ENCODE measurements at regions not wholly inside any gene's neighbourhood (a gene's known extent, or its start where the extent isn't known, plus 50 kb on each side); places are given as distances from the start of the nearest gene placed in this dataset.

DNA sequence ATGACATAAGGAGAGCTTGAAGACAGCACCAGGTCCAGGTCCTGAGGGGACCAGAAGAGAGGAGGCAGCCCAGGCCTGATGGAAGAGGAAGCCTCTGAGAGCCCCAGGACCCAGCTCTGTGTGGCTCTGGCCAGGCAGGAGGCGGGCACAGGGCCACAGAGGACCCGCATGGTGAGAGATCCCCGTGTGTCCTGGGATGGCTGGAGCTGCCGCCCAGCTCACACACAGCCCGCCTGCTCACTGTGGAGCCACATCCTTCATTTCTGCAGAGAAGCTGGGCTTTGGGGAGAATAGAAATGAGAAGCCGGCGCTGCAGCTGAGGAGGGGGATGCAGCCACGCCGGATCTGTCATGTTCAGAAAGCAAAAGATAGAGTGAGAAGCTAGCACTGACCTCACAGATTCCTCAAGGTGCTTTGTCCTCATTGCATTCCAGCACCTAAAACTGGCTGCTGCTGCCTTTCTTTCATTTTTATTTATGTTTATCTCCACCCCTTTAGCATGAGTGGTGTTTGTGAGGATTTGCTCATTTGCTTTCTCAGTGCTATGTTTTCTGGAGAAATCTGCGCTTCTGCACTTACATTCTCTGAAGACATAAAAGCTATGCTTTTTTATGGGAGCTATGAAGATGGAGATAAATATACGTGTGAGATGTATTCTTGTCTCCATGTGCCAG lies 307.6 kb upstream of the MYT1L start:
- Histone ChIP-seq H3K4me2 (ENCODE audit: low read length) (no peak overlapping the region), H3K4me1 (ENCODE audit: low read length) (no peaks in the 10 kb centered on the region), H3K27me3 (ENCODE audit: low read depth, low read length) (no peaks in the 10 kb centered on the region), H3K27ac (ENCODE audit: low read length) (no peak overlapping the region), H3K79me2 (ENCODE audit: low read length) (no peaks in the 10 kb centered on the region), H3K4me3 (ENCODE audit: low read length) (no peak overlapping the region), H3K36me3 (replicated peaks; ENCODE audit: low read depth, low read length) (no peaks in the 10 kb centered on the region), H3K9ac (ENCODE audit: low read length) (no peak overlapping the region), H4K20me1 (ENCODE audit: insufficient read depth, low read length) (no peaks in the 10 kb centered on the region), H3K9me3 (ENCODE audit: insufficient read depth, low read length) (no peaks in the 10 kb centered on the region), H2AFZ (ENCODE audit: low read depth, low read length) (no peak overlapping the region)
- TF ChIP-seq EZH2phosphoT487 (IDR thresholded peaks at IDR 0.05; ENCODE audit: low read depth) (no peak), CTCF (IDR thresholded peaks at IDR 0.05; ENCODE audit: low read depth, low read length) (no peak)

- H3K4me3 ChIP-seq (ENCODE audit: low read length): no peak overlapping the region
- no peak overlapping the region for H3K27ac ChIP-seq (ENCODE audit: low read length)
- no peak for TF ChIP-seq CTCF (IDR thresholded peaks at IDR 0.05; ENCODE audit: low read depth, low read length)
- no peak for TF ChIP-seq EZH2phosphoT487 (IDR thresholded peaks at IDR 0.05; ENCODE audit: low read depth)
- no peaks in the 10 kb centered on the region for H3K27me3 ChIP-seq (ENCODE audit: low read depth, low read length)
- H3K4me2 ChIP-seq (ENCODE audit: low read length): no peak overlapping the region
- no peaks in the 10 kb centered on the region for H3K36me3 ChIP-seq (replicated peaks; ENCODE audit: low read depth, low read length)
- no peak overlapping the region for H2AFZ ChIP-seq (ENCODE audit: low read depth, low read length)
- H3K79me2 ChIP-seq (ENCODE audit: low read length): no peaks in the 10 kb centered on the region
- no peak overlapping the region for H3K9ac ChIP-seq (ENCODE audit: low read length)
- H4K20me1 ChIP-seq (ENCODE audit: insufficient read depth, low read length): no peaks in the 10 kb centered on the region
- H3K4me1 ChIP-seq (ENCODE audit: low read length): no peaks in the 10 kb centered on the region
- no peaks in the 10 kb centered on the region for H3K9me3 ChIP-seq (ENCODE audit: insufficient read depth, low read length)
These were observed 305.7 kb upstream of the MYT1L start for GRCh38 chr2:2636813-2637212.

DNA sequence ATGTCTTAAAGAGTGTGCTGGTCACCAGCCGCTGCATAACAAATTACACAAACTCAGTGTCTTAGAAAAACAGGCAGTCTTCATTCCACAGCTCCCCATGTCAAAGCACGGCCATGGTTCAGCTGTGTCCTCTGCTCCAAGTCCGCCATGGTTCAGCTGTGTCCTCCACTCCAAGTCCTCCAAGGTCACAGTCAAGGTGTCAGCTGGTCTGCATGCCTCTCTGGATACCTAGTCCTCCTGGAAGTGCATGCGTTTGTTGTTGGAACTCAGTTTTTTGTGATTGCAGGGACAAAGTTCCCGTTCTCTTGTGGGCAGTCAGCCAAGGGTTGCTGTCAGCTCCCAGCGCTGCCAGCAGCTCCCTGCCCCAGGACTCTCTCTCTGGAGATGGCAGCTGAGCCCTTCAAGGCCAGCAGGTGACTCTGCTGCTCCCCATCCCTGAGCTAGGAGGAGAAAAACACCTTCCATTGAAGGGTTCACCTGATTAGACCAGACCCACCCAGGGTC lies 304.0 kb upstream of the MYT1L start:
- H3K4me3 ChIP-seq (ENCODE audit: low read length): no peak overlapping the region
- H2AFZ ChIP-seq (ENCODE audit: low read depth, low read length): no peak overlapping the region
- no peak overlapping the region for H3K9ac ChIP-seq (ENCODE audit: low read length)
- H3K79me2 ChIP-seq (ENCODE audit: low read length): no peaks in the 10 kb centered on the region
- H4K20me1 ChIP-seq (ENCODE audit: insufficient read depth, low read length): no peaks in the 10 kb centered on the region
- H3K27me3 ChIP-seq (ENCODE audit: low read depth, low read length): no peaks in the 10 kb centered on the region
- H3K27ac ChIP-seq (ENCODE audit: low read length): no peak overlapping the region
- H3K9me3 ChIP-seq (ENCODE audit: insufficient read depth, low read length): no peaks in the 10 kb centered on the region
- TF ChIP-seq CTCF (IDR thresholded peaks at IDR 0.05; ENCODE audit: low read depth, low read length): no peak
- no peak for TF ChIP-seq EZH2phosphoT487 (IDR thresholded peaks at IDR 0.05; ENCODE audit: low read depth)
- H3K4me1 ChIP-seq (ENCODE audit: low read length): no peaks in the 10 kb centered on the region
- H3K4me2 ChIP-seq (ENCODE audit: low read length): no peak overlapping the region
- H3K36me3 ChIP-seq (replicated peaks; ENCODE audit: low read depth, low read length): no peaks in the 10 kb centered on the region

- TF ChIP-seq EZH2phosphoT487 (IDR thresholded peaks at IDR 0.05; ENCODE audit: low read depth) (no peak), CTCF (IDR thresholded peaks at IDR 0.05; ENCODE audit: low read depth, low read length) (no peak)
- Histone ChIP-seq H4K20me1 (ENCODE audit: insufficient read depth, low read length) (no peaks in the 10 kb centered on the region), H3K4me2 (ENCODE audit: low read length) (no peak overlapping the region), H3K4me1 (ENCODE audit: low read length) (no peaks in the 10 kb centered on the region), H2AFZ (ENCODE audit: low read depth, low read length) (no peak overlapping the region), H3K27ac (ENCODE audit: low read length) (no peak overlapping the region), H3K79me2 (ENCODE audit: low read length) (no peaks in the 10 kb centered on the region), H3K27me3 (ENCODE audit: low read depth, low read length) (no peaks in the 10 kb centered on the region), H3K9ac (ENCODE audit: low read length) (no peak overlapping the region), H3K9me3 (ENCODE audit: insufficient read depth, low read length) (no peaks in the 10 kb centered on the region), H3K4me3 (ENCODE audit: low read length) (no peak overlapping the region), H3K36me3 (replicated peaks; ENCODE audit: low read depth, low read length) (no peaks in the 10 kb centered on the region)
These were observed 301.9 kb upstream of the MYT1L start for GRCh38 chr2:2633017-2633416.
